GM12872 (cell line): ENCODE measurements at regions not wholly inside any gene's neighbourhood (a gene's known extent, or its start where the extent isn't known, plus 50 kb on each side); places are given as distances from the start of the nearest gene placed in this dataset.

Experiments used
- TF ChIP-seq, protein P1 (sequence below): IDR thresholded peaks from 3 replicates; pipeline ENCODE4 v1.5.1; 2011; ENCODE audit warnings: low read depth, mild to moderate bottlenecking, low read length, moderate library complexity; ENCODE audit not compliant: insufficient read depth

DNA sequence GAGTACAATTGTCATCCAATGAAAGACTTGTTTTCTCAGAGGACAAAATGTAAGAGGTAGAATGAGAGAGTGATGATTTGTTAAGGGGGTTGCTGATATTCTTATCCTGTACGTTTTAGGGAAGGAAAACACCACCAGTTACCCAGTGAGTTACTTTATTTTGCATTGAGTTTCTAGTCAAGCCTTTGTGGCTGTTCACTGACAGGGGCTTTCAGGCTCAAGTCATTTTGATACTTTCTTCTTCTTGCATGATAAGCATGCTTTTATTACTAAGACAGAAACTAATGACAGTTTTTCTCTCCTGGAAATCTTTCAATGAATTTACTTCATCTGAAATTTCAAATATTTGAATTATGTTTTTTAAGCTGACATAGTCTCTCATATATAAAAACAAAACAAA is 710.2 kb upstream of the POM121L12 start:
- TF ChIP-seq, protein P1, sequence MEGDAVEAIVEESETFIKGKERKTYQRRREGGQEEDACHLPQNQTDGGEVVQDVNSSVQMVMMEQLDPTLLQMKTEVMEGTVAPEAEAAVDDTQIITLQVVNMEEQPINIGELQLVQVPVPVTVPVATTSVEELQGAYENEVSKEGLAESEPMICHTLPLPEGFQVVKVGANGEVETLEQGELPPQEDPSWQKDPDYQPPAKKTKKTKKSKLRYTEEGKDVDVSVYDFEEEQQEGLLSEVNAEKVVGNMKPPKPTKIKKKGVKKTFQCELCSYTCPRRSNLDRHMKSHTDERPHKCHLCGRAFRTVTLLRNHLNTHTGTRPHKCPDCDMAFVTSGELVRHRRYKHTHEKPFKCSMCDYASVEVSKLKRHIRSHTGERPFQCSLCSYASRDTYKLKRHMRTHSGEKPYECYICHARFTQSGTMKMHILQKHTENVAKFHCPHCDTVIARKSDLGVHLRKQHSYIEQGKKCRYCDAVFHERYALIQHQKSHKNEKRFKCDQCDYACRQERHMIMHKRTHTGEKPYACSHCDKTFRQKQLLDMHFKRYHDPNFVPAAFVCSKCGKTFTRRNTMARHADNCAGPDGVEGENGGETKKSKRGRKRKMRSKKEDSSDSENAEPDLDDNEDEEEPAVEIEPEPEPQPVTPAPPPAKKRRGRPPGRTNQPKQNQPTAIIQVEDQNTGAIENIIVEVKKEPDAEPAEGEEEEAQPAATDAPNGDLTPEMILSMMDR: no peak

DNA sequence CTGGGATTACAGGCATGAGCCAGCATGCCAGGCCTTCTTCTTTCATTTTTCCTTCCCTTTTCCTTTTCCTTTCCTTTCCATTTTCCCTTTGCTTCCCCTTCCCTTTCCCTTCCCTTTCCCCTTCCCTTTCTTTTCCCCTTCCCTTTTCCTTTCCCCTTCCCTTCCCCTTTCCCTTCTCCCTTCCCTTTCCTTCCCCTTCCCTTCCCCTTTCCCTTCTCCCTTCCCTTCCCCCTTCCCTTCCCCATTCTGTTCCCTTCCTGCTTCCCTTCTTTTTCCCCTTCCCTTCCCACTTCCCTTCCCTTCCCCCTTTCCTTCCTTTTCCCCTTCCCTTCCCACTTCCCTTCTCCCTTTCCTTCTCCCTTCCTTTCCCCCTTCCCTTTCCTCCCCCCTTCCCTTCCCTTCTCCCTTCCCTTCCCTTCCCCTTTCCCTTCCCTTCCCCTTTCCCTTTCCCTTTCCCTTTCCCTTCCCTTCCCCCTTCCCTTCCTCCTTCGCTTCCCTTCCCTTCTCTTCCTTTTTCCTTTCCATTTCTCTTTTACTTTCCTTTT is 712.2 kb upstream of the POM121L12 start:
- TF ChIP-seq, protein P1: no peak

DNA sequence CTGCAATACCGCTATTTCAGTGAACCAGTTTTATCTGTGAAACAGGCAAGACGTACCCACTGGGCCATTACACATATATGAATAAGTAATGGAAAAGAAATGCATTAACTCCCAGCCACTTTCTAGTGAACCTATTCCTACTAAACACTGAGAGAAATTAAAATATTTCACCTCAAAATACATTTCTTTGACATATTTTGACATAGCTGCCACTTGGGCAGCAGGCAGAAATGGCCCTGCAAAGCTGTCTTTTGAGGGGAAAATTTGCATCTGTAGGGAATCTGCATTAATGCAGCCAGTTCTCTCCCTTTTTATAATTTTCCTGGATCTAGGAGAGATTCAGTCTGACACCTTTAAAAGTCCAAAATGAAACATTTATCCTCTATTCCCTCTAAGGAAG is 714.8 kb upstream of the POM121L12 start:
- TF ChIP-seq, protein P1: no peak

DNA sequence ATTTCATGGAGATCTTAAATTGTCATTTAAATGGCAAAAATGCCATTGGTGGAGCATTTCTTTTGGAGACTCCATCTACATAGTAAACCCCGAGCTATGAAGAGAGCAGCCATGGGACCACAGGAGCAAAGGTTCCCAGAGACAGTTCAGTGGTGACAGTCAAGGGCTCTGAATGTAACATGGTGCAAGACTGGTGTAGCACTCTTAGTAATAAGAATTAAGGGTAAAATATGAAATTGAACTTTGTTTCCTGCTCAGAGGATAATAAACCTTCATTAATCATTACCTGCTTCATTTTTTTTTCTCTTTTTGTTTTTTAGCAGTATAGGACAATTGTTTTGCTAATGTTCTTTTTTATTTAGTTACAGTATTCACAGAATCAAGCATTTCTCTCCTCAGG is 717.5 kb upstream of the POM121L12 start:
- TF ChIP-seq, protein P1: no peak

DNA sequence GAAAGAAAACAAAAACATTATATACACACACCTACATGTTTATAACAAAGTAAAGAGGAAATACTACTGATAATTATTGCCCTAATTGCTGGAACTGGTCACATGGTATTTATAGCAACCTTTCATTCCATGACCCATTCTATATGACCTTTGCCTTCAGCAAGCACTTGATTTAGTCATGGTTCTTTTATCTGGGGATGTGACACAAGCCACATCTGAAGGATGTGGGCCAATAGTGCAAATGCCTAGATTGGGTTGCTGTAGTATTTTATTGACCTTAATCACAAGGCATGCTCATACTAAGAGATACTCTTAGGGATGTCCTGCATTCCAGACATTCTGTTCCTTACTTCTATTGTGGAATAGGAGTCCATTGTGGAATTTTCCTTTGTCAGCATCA is 723.5 kb upstream of the POM121L12 start:
- TF ChIP-seq, protein P1: no peak

DNA sequence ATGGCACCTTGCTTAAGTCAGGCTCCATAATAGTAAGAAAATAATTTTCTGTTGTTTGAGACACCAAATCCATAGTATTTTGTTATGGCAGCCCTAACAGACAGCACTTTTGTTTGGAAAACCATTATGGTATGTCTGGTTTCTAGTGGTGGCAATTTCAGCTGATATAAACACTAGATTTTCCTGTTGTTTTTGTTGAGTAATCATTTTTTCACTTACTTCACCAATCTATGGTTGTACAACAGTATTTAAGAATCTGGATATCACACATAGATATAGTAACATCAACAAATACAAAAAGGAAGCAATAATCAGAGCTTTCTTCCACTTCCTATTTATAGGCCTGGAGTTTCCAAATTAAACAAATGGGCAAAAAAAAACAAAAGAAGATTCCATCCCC is 725.8 kb upstream of the POM121L12 start:
- TF ChIP-seq, protein P1: no peak

DNA sequence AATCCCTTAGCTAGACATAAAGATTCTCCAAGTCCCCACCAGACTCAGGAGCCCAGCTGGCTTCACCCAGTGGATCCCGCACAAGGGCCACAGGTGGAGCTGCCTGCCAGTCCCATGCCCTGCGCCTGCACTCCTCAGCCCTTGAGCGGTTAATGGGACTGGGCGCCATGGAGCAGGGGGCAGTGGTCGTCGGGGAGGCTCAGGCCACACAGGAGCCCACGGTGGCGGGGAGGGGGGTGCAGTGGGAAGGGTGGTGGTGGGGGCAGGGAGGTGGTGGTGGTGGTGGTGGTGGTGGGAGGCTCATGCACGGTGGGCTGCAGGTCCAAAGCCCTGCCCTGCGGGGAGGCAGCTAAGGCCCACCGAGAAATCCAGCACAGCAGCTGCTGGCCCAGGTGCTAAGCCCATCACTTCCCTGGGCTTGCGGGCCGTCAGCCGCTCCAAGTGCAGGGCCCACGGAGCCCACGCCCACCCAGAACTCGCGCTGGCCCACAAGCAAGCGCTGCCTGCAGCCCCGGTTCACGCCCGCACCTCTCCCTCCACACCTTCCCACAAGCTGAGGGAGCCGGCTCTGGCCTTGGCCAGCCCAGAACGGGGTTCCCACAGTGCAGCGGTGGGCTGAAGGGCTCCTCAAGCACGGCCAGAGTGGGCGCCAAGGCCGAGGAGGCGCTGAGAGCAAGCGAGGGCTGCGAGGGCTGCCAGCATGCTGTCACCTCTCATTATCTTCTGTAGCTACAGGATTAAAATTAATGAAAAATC is 732.5 kb upstream of the POM121L12 start:
- TF ChIP-seq, protein P1: no peak
